HepG2 (cell line): ENCODE measurements at regions not wholly inside any gene's neighbourhood (a gene's known extent, or its start where the extent isn't known, plus 50 kb on each side); places are given as distances from the start of the nearest gene placed in this dataset.
"Not testable (repeated sequence)": the region's sequence is repeated elsewhere in the genome, so short reads cannot be mapped to it uniquely, and the experiment has no call there.

ENCODE experiments used
- ATAC-seq: fragments of 200-7000 bp; cut with Tn5 transposase; 3 replicates; pipeline ENCODE4 v1.9.1; 2020; ENCODE audit warnings: mild to moderate bottlenecking, moderate library complexity
- BruUV-seq: library from RNA; stranded (reverse); fragments of 400-500 nt; replicated peaks from 2 replicates; lab custom pipeline; 2021; lab: Mats Ljungman, UMichigan
- CTCF ChIA-PET: fragments of 300-600 bp; formaldehyde crosslinking; extraction: SDS; loops from one replicate; lab custom pipeline; 2021; ENCODE audit warnings: low total read pairs, inconsistent platforms, low intra/inter-chr PET ratio; lab: Yijun Ruan, JAX
- POLR2A ChIA-PET: fragments of 350-600 bp; sonication (Branson Sonifier 250); formaldehyde crosslinking; loops from one replicate; lab custom pipeline; 2020; ENCODE audit warnings: antibody characterized with exemption, inconsistent platforms; lab: Yijun Ruan, JAX
- DNase-seq: peaks from one replicate; pipeline ENCODE4 v3.0.0-alpha.2; 2015; ENCODE audit warnings: low spot score
- FAIRE-seq: peaks from 3 replicates; lab custom pipeline; 2011; peaks lifted over from hg19 to GRCh38; lab: Jason Lieb, UNC
- H2AFZ ChIP-seq: one replicate; pipeline ENCODE4 v1.6.1; 2011; ENCODE audit warnings: low read length, inconsistent platforms
- H3K27ac ChIP-seq: fragments of 300-600 bp; 3 replicates; pipeline ENCODE4 v1.8.0; 2011; ENCODE audit warnings: mixed run types, mild to moderate bottlenecking, mixed read lengths, low read length, inconsistent platforms; ENCODE audit not compliant: insufficient read depth; ENCODE audit errors: extremely low read length
- H3K27me3 ChIP-seq, 2 experiments: fragments of 200-600 bp in 1 of 2; 2 replicates in 1 of 2; 3 replicates in 1 of 2; pipeline versions ENCODE4 v1.6.0 to v1.8.0; 2011; ENCODE audit warnings: low read length in 2 of 2, mild to moderate bottlenecking in 2 of 2, moderate library complexity in 2 of 2, inconsistent platforms in 1 of 2; ENCODE audit not compliant: insufficient read depth in 2 of 2, control insufficient read depth in 1 of 2
- H3K36me3 ChIP-seq, 2 experiments: fragments of 200-600 bp in 1 of 2; replicated peaks in 1 of 2; 2 replicates in 1 of 2; 3 replicates in 1 of 2; pipeline versions ENCODE4 v1.5.1 to v1.8.0; 2011; ENCODE audit warnings: low read length in 2 of 2, inconsistent platforms in 1 of 2; ENCODE audit not compliant: insufficient read depth in 2 of 2, control insufficient read depth in 1 of 2
- H3K4me1 ChIP-seq: 2 replicates; pipeline ENCODE4 v1.5.1; 2012; ENCODE audit warnings: low read length, inconsistent platforms; ENCODE audit not compliant: insufficient read depth
- H3K4me2 ChIP-seq: 2 replicates; pipeline ENCODE4 v1.6.0; 2011; ENCODE audit warnings: low read depth, low read length, inconsistent platforms
- H3K4me3 ChIP-seq, 3 experiments: fragments of 200-600 bp in 1 of 3; sonication (generic), shearing (Covaris generic) in 1 of 3; replicated peaks in 1 of 3; 2 replicates each; pipeline ENCODE4 v1.5.1; 2011 to 2016; ENCODE audit warnings: low read length in 3 of 3, inconsistent platforms in 2 of 3, low read depth in 2 of 3, mild to moderate bottlenecking in 2 of 3, control low read depth in 1 of 3, mixed read lengths in 1 of 3; ENCODE audit not compliant: insufficient read depth in 1 of 3
- H3K79me2 ChIP-seq: one replicate; pipeline ENCODE4 v1.6.1; 2011; ENCODE audit warnings: low read length, inconsistent platforms; ENCODE audit not compliant: insufficient read depth
- H3K9ac ChIP-seq: 2 replicates; pipeline ENCODE4 v1.6.0; 2011; ENCODE audit warnings: mild to moderate bottlenecking, low read depth, low read length, inconsistent platforms; ENCODE audit not compliant: insufficient read depth
- H3K9me3 ChIP-seq: 2 replicates; pipeline ENCODE4 v1.5.1; 2012; ENCODE audit warnings: mild to moderate bottlenecking, low read length
- H4K20me1 ChIP-seq: 2 replicates; pipeline ENCODE4 v1.6.0; 2011; ENCODE audit warnings: inconsistent platforms, mild to moderate bottlenecking, low read length, moderate library complexity; ENCODE audit not compliant: insufficient read depth
- WGBS: methylation state at CpG from one replicate; pipeline ENCODE4 v1.1.6; 2017; ENCODE audit warnings: low lambda C conversion rate; 5-methylcytosine and 5-hydroxymethylcytosine counted together
- in situ Hi-C: cut with HindIII; loops from 2 replicates; pipeline ENCODE4 v1.10.0; 2017; ENCODE audit warnings: low pct_unique_long_range_greater_than_20kb; ENCODE audit not compliant: extremely low pct_ligation_motif_present
- intact Hi-C: fragments of 100-400 bp; cut with micrococcal nuclease; formaldehyde crosslinking; loops from one replicate; pipeline ENCODE4 v1.10.0; 2022; ENCODE audit not compliant: unreplicated experiment

GRCh38 chr2:111427346-111427745, 306.6 kb downstream of the BCL2L11 start:
- POLR2A ChIA-PET, H3K4me2 ChIP-seq, H3K9me3 ChIP-seq, H3K27me3 ChIP-seq, BruUV-seq, H3K36me3 ChIP-seq, H3K4me3 ChIP-seq, H4K20me1 ChIP-seq, H3K9ac ChIP-seq, H3K27ac ChIP-seq, ATAC-seq, CTCF ChIA-PET, H2AFZ ChIP-seq, FAIRE-seq, DNase-seq, intact Hi-C loops, in situ Hi-C loops: not testable (repeated sequence)
- Histone ChIP-seq H3K4me1 (peaks cover 16% of the 10 kb centered on the region), H3K79me2 (peaks cover 15% of the 10 kb centered on the region)
- 92% methylated on average over 4 of the region's 4 CpGs for WGBS

- BruUV-seq, POLR2A ChIA-PET: not testable (repeated sequence)
Observed at GRCh38 chr2:111428915-111429314, 308.2 kb downstream of the BCL2L11 start.

GRCh38 chr2:111429353-111429752, 308.6 kb downstream of the BCL2L11 start:
- H3K9ac ChIP-seq, H3K9me3 ChIP-seq, H3K4me2 ChIP-seq, H3K27me3 ChIP-seq, FAIRE-seq, DNase-seq, ATAC-seq, H3K27ac ChIP-seq, H2AFZ ChIP-seq, H3K36me3 ChIP-seq, CTCF ChIA-PET, intact Hi-C loops, BruUV-seq, POLR2A ChIA-PET, H3K4me3 ChIP-seq, H4K20me1 ChIP-seq, in situ Hi-C loops: not testable (repeated sequence)
- WGBS: 98% methylated on average over 8 of the region's 8 CpGs
- Histone ChIP-seq H3K79me2 (peaks cover 16% of the 10 kb centered on the region), H3K4me1 (peaks cover 17% of the 10 kb centered on the region)

More at GRCh38 chr2:111428915-111429314, 308.2 kb downstream of the BCL2L11 start:
- H3K9ac ChIP-seq, ATAC-seq, H3K4me2 ChIP-seq, FAIRE-seq, intact Hi-C loops, H3K27ac ChIP-seq, in situ Hi-C loops, H3K9me3 ChIP-seq, H4K20me1 ChIP-seq, H3K27me3 ChIP-seq, H3K4me3 ChIP-seq, H3K36me3 ChIP-seq, DNase-seq, H2AFZ ChIP-seq, CTCF ChIA-PET: not testable (repeated sequence)
- Histone ChIP-seq H3K4me1 (peaks cover 17% of the 10 kb centered on the region), H3K79me2 (peaks cover 16% of the 10 kb centered on the region)
- 96% methylated on average over 6 of the region's 6 CpGs for WGBS
